ENCODE measurements at regions not wholly inside any gene's neighbourhood (a gene's known extent, or its start where the extent isn't known, plus 50 kb on each side); places are given as distances from the start of the nearest gene placed in this dataset.

DNA sequence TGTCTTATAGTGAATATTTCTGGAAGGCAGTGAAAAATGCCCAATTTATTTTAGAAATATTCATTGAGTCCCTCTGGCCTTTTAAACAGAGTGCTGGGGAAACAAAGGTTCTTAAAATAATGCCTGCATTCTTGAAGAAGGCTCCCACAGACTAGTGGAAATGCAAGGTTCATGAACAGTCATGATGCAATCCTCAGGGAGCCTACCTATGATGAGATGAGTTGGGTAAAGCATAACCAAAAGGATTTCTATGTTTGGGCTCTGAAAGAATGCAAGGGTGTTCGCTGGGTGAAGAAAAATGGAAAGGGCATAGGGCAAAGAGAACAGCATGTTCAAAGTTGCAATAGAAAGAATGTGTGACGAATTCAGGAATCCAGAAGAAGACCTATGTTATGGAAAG is 214.5 kb upstream of the MAF start:
- no peak for DNase-seq

DNA sequence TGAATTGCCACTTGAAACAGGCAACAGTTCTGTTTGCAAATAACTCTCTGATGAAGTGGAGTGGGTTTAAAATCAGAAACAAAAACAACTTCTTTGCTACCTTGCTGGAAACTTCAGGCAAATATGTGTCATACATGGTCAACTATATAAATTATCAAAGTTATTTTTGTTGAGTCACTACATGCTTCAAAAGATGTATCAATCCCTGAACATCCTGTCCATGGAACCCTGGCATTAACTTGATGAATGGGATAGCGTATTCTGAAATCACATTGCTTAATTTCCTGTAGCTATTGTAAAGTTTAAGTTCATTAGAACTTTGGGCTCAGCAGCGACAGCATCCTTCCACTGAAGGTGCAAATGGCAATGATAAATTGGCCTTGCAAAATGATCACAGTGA is 213.6 kb upstream of the MAF start:
- no peak for DNase-seq

DNA sequence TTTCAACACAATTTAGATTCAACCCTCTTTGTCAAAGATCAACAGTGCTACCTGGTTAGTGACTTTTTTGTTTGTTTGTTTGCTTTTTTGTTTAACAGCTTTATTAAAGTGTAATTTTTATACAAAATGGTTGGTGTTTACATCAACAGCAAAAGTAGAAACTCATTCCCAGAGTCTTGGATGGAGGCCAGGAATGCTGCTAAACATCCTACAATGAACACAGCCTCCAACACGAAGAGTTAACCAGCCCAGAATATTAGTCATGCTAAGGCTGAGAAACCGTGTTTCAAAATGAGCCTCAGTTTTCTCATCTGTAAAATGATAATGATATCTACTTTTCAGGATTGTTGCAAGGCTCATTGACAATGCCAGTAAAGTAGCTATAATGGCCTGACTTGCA is 211.0 kb upstream of the MAF start:
- no peak for DNase-seq

DNA sequence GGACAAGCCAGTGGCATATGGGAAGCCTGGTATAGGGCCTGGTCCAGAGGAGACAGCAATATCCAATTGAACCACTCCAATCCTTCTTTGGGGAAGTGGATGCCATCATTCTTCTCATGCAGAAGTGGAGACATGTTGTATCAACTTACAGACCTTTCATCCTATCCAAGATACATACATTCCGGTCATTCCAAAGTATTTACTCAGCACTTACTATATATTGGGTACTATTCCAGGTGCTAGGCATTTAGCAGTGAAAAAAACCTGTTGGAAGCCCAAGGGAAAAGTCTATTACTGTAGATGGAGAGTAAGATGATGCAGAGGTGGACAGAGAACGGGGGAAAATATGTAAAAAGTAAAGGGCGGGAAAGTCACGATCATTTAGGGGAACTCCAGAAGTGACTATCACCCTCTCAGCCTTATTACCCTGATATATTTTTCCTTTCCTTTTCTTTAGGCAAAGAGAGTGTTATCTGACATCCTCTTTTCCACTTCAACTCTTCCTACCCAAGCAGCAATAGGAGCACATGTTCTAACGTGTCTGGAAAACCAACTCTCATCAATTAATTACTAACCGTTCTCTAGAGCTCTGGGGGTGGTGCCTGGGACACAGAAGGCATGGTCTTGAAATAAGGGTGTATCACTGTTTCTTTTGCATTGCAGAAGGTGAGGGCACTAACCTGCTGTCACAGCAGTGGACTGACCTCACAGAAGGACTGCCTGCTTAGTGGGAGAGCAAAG is 210.1 kb upstream of the MAF start:
- DNase-seq = peak; percentile 4

DNA sequence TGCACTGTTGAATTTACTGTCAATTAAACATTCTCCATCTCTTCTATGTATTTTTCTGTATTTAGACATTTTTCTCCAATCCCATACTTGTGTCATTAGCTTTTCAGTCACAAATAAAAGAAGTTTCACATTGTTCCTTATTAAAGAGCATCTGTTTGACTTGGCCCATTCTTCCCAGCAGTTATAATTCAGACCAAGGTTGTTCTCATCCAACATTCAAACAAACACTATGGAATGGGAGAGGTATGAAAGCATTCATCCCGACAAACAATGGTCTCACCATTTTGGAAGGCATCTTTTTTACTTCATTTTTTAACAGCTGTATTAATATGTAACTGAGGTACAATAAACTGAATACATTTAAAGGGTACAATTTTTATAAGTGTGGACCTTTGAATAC is 208.8 kb upstream of the MAF start:
- DNase-seq = no peak

DNA sequence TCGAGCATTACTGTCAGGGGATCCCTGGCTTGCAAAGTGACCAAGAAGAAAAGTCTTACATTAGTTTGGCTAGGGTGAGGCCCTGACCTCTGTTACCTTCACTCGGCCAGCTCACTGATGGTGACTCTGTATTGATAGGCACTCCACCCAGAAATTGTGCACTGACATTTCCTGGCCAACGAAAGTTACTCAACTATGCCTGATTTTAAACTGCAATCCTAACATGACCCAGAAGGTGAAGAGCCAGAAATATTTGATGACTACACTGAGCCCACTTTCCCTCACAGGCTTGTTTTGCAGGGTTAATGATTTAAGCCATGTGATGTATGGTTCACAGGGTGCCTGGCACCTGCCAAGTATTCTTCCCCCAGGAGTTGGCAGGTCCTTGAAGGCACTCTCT is 208.2 kb upstream of the MAF start:
- no peak for DNase-seq

DNA sequence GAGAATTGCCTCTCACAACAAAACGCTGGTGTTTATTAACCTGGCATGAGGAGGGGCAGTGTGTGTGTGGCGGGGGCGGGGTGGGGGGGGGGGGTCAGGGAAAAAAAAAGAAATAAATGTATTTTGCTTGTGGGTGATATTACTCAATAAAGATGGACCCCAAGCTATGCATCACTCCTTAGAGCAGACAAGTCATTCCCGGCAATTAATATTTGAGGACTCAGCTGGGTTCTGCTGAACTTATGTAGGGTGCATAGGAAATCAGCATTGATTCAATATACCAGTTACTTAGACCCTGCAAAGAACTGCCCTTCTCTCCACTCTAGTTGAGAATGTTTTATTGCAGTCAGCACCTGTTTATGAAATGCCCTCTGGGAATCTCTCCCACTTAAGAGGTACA is 206.2 kb upstream of the MAF start:
- DNase-seq = no peak

DNA sequence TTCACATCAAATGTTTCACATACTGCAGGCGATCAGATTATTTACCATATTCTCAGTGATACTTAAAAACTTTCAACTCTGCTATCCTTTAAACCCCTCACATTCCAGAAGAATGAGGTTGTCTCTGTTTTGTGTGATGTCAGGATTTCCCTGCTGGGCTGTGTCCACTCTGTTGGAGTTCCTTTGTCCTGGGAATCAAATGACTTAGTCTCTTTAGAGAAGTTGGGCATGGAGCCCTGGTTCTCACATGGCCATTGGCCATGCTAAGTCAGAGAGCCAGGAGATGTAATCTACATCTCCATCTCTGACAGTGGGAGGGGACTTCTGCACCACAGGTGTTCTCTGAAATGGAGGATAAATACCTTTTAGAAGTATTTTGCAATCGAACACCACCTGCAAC is 205.1 kb upstream of the MAF start:
- no peak for DNase-seq

DNA sequence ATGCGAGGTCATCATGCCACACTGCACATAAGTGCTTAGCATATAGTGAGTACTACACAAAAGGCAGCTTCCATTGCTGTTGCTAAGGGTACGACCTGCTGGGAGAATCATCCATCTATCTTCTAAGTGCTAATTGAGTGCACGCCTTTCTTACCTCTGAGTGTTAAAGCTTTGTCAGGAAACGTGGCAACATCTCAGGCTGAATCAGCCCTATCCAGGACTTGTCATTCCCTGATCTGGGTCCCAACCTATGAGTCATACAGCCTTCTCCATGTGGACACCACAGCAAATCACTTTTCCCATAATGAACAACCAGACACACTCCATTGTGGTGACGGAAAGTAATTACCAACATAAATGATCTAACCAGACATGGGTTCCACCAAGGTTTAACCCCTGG is 201.1 kb upstream of the MAF start:
- no peak for DNase-seq

DNA sequence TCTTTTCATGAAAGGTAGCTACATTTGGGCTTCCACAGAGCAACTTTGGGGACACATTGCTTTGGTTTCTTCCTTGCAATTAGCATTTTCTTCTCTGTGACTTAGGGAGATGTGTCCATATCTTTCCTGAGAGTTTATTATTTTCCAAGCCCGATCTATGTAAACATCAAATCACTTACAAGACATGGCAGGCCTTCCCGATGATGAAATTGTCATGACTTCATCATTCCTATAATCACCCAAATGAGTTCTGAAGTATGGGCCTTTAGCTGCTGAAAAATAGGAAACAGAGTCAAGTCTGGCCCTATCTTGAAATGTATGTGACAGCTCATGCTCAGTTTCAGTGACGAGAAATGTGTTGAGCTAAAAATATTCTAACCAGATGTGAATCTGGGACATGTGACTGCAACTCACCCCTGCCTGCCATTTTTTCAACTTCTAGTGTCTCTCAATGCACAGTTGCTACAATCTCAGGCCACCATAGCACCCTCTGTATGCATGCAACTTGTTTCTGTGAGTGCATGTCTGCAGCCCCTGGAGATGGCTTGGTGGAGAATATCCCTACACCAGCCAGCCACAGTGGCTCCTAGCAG is 199.6 kb upstream of the MAF start:
- DNase-seq = no peak

DNA sequence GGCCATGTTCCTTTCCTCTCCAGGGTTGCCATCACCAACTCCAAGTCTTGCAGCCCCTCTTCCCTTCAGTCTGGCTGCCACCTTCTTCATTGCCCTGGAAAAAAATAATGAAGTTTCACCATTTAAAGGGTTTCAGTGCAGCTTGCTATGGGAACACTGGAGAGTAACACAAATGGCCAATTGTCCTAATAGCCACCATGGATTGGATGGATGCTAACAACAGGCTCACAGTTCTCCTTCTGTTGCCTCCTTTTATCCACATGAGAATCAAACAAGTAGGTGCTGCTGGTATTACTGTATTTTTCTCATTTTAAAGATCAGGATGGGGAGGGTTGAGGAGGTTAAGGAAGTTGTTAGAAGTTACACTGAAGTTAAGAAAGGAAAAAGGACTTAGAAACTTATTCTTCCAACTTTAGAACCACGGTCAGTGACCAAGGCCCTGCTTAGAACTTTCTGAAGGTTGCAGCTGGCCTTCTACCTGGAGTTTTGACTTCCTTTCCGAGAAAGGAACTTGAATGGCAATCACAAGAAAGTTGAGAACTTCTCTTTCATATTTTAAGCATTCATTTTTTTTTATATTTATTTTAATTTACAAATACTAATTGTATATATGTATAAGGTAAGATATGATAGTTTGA is 198.0 kb upstream of the MAF start:
- no peak for DNase-seq

DNA sequence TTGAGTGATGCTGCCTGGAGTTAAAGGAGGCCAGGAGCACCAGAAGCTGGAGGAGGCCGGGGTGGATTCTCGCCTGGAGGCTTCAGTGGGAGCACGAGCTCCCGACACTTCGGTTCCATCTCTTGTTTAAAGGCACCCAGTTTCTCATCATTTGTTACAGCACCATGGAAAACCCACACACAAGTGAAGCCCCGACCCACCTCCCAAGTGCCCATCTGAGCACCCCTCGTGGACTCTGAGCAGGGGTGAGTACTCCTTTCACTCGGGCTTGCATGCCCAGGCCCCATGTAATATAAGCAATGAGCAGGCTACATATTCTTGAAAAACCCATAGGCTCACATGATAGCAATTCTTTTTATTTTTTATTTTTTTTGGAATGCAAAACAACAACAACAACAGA is 196.9 kb upstream of the MAF start:
- DNase-seq = no peak

DNA sequence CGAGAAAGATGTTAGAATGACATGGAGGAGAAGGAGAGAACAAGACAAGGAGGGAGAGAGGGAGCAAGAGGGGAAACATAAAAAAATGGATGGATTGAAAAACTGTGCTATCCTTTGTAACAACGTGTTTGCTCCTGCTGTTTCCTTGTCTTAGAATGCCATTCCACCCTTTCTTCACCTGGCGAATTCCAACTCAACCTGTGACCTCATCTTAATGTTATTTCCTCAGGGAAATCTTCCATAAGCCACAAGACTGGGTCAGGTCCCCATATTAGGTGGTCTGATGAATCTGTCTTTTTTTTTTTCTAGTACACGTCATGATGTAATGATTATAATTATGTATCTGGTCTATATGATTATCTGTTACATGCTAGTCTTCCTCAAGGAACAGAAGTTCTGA is 195.0 kb upstream of the MAF start:
- DNase-seq = no peak

DNA sequence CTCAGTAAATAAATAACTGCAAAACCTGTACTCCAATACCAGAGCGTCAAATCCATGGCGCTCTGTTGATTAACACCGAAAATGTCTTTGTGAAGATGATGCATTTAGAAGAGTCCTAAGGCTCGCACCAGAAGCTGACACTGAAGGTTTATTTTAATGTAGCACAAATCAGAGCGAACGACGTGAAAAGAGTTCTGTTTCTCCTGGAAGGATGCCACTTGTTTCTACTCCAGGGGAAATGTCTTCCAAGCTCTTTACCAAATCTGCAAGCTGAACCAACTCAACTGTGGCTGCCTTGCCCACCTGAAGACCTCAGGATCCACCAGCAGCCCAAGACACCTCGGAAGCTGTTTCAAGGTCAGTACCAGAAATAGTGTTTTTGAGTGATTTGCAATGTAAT is 194.4 kb upstream of the MAF start:
- DNase-seq = no peak

DNA sequence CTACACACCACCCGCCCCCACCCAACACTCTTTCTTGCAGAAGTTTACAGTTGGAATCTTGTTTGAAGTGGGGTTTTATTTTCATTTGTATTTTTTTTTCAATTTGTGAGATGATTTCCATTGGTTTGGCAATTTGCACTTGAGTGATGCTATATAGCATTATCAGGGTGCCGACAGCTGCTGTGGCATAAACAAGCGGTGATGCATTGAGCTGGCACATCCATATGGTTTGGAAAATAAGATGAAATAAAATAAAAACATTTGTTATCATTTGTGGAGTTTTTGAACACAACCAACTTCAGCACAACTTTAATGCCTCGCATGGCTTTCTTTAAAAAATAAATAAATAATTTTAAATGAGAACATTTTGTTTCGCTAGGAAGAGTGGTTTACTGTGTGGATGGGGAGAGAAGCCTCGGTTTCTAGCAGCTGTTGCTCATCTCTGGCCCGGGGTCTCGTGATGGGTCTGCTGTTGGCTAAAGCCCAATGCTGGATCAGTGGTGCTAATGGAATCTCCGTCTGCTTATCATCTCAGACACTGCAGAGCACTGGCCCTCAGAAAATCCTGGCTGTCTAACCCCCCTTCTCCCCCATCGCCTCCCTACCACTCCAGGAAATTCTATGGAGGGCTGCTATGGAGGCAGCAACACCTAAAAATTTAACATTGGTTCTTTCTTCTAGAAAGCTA is 192.3 kb upstream of the MAF start:
- no peak for DNase-seq

DNA sequence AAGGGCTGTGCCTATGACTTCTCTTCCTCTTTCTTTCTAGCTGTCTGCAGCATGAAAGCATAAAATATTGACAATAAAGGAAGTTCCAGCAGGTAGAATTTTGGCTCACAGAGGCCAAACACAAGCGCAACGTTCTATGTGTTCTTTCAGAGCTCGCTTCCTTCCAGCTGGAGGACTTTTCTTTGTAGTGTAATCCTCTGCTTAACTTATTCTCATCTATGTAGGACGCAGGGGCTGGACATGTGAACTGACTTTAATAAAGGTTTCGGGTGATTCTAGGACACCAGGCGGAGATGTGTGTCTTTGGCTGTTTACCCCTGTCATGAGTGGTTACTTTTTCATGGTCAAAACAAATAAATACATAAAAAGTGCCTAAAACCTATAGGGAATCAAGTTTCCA is 191.5 kb upstream of the MAF start:
- no peak for DNase-seq

DNA sequence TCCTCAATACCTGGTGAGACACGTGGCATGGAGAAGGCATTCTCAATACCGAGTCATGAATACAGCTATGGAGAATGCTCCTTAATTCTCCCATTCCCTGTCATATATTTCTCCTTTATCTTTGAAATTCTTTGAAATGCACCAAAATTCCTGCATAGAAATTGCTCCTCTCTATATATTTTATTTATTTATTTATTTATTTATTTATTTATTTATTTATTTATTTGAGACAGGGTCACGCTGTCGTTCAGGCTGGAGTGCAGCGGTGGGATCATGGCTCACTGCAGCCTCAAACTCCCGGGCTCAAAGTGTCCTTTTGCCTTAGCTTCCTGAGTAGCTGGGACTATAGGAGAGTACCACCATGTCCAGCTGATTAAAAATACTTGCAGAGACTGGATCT is 190.3 kb upstream of the MAF start:
- no peak for DNase-seq

DNA sequence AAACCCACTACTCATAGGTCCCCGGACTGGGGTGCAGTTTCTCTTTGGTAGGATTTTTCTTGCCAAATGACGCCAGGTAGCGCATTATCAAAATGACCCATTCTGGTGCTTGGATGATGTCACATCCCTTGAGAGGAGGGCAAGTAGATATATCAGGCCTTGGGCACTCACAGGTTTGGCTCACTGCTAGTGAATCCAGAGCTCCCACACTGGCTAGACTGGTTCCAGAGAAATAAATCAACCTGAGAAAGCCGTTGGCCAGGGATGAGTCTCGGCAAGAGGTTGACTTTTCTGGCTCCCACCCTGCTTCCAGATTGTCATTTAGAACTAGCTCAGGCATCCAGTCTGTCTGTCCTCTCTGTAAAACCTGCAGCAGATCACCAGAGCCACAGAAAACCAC is 188.4 kb upstream of the MAF start:
- DNase-seq = no peak

DNA sequence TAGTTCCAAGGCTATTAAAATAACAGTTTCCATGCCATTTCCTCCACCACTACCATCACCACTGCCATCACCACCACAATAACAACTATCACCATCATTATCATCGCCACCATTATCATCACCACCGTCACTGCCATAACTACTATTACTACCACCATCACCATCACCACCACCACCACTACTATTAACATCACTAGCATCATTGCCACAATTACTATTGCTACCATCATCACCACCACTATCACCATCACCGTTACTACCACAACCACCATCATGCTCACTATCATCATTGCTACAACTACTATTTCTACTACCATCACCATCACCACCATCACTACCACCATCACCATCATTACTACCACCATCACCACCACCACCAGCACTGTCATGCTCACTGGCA is 185.9 kb upstream of the MAF start:
- DNase-seq = no peak

DNA sequence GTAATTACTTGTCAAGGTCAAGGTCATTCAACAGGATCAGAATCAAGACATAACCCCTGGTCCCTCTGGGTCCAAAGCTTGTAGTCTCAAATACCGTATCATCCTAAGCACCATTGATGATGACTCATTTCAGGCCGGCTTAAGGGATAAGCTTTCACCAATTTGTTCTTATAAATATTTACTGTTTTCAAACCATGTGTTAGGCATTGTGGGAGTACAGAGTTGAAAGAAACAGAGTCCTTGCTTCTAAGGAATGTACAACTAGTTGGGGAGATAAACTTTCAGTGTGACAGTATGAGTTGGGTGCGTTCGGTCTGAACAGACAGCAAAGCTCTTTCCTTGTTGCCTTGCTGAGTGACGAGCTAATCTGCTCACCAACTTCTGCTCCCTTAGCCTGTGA is 183.5 kb upstream of the MAF start:
- DNase-seq = no peak

DNA sequence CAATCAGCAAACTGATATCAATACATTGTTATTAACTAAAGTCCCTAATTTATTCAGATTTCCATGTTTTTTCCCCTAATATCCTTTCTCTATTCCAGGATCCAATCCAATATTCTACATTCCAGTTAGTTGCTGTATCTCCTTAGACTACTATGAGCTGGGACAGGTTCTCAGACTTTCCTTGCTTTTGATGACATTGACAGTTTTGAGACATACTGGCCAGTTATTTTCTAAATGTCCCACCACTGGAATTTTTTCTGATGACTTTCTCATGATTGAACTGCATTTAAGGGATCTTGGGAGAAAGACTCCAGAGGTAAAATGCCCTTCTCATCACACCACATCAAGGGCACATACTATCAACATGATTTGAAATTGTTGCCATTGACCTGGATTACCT is 177.1 kb upstream of the MAF start:
- DNase-seq = no peak

DNA sequence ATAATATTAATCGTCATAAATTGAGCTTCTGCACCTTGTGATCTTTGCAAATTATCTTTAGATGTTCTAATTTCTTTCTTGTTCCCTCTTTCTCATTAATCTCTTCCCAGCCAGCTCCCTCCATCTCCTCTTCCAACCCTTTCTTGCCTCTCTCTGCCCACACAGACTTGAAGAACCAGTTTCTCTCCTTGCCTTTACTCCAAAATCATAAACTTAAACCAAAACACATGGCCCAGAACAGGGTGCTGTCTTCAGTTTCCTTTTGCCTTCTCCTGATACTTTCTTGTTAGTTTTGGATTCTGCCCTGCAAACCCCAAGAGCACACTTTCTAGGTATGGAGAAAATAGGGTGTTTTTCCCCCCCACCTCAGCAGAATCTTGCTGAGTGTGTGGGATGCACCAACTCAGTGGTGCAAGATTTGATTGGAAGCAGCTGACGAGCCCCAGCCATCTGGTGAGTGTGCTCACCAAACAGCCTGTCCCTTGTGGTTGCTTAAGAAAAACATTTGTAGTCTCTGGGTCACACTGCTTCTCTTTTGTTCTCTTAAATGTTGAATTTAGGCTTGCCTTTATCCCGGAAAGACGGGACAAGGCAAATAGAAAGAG is 175.8 kb upstream of the MAF start:
- DNase-seq = peak; percentile 62

DNA sequence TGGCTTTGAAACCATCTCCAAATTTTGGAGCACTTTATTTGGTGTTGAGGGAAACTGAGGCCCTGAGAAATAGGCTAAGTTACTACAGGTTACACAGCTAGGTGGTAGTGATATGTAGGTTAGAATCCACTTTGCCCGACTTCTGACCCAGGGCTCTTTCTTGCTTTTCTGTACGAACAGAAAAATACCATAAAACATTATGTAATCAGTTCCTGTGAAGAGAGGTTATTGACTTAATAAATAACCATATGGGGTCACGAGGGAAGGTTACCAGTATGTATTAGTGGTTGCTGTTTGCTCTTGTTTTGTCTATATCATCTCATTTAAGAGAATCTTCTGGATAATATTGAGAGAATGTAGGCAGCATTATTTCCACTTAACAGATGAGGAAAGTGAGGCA is 172.2 kb upstream of the MAF start:
- no peak for DNase-seq

DNA sequence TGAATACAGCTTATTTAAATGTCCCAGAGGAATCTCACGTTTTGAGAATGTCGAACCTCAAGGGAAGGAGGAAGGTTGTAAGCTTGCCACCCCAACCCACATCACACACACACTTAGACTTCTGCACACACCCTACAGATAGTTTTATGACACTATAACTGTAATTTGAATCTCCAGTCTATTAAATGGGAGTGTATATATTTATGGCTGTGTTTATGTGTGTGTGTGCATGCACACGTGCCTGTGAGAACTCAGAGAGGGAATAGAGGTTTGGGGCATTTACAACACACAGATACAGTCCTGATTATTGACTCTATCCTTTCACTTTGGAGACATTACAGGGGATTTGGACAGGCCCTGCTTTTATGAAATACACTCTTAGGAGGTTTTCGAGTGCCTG is 171.5 kb upstream of the MAF start:
- no peak for DNase-seq
